OCI-LY3 (cell line): ENCODE measurements at regions not wholly inside any gene's neighbourhood (a gene's known extent, or its start where the extent isn't known, plus 50 kb on each side); places are given as distances from the start of the nearest gene placed in this dataset.

Source experiments
- CTCF ChIP-seq: fragments of 200-600, 300-600 bp; sonication (generic); IDR thresholded peaks from 2 replicates; pipeline ENCODE4 v1.5.1; 2014; ENCODE audit warnings: antibody characterized with exemption, low read length, low read depth
- EZH2phosphoT487 ChIP-seq: fragments of 200-600 bp; shearing (Covaris generic); IDR thresholded peaks from 2 replicates; pipeline ENCODE4 v1.6.1; 2018; ENCODE audit warnings: antibody characterized with exemption, mixed run types, low read depth

DNA sequence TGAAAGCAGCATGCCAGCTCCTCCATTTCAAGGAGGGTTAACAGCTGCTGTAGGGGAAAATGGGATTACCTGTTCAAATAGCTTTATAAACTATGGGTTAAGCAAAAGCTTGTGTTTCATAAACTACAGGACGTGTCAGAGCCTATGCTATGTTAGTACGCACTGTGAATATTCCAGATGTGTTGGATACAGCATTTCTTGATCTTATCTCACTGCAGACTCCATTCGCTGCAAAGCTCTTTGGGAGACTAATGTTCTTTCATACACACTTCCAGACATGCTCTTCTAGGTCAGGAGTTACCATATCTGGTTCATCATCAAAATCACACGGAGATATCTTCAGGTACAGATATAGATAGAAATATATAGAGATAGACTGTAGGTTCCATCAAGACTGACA is 281.2 kb upstream of the FAM241A start:
- TF ChIP-seq CTCF (no peak), EZH2phosphoT487 (no peak)
